ENCODE measurements at regions not wholly inside any gene's neighbourhood (a gene's known extent, or its start where the extent isn't known, plus 50 kb on each side); places are given as distances from the start of the nearest gene placed in this dataset.

DNA sequence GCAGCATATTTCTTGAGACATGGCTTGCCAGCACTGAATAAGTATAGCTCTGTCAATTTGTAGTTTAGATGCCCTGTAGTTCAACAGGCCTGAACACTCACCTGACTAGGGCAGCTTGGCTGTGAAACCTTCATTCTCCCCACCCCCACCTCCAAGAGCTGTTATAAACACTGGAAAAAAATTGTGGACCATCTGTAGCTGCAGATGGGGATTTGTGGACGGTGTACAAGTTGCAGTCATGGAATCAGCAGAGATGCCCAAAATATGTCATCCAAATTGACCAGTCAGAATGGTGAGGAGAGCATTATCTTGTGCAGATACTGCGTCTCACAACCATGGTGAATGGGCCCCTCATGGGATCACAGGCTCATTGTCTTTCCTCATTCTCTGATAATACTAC is 76.2 kb upstream of the PAQR3 start:
- TF ChIP-seq, protein P1, sequence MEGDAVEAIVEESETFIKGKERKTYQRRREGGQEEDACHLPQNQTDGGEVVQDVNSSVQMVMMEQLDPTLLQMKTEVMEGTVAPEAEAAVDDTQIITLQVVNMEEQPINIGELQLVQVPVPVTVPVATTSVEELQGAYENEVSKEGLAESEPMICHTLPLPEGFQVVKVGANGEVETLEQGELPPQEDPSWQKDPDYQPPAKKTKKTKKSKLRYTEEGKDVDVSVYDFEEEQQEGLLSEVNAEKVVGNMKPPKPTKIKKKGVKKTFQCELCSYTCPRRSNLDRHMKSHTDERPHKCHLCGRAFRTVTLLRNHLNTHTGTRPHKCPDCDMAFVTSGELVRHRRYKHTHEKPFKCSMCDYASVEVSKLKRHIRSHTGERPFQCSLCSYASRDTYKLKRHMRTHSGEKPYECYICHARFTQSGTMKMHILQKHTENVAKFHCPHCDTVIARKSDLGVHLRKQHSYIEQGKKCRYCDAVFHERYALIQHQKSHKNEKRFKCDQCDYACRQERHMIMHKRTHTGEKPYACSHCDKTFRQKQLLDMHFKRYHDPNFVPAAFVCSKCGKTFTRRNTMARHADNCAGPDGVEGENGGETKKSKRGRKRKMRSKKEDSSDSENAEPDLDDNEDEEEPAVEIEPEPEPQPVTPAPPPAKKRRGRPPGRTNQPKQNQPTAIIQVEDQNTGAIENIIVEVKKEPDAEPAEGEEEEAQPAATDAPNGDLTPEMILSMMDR (IDR thresholded peaks at IDR 0.05), result no peak
- no peak for TF ChIP-seq TCF7L2 (IDR thresholded peaks at IDR 0.05; ENCODE audit: low read depth, low read length)
- TF ChIP-seq POLR2AphosphoS5 (IDR thresholded peaks at IDR 0.05; ENCODE audit: low read depth, low read length), result no peak

All from Panc1 (cell line).